ENCODE measurements at regions not wholly inside any gene's neighbourhood (a gene's known extent, or its start where the extent isn't known, plus 50 kb on each side); places are given as distances from the start of the nearest gene placed in this dataset.
A peak's percentile ranks its signal among the peaks of the same experiment; 100 is the strongest.

DNA sequence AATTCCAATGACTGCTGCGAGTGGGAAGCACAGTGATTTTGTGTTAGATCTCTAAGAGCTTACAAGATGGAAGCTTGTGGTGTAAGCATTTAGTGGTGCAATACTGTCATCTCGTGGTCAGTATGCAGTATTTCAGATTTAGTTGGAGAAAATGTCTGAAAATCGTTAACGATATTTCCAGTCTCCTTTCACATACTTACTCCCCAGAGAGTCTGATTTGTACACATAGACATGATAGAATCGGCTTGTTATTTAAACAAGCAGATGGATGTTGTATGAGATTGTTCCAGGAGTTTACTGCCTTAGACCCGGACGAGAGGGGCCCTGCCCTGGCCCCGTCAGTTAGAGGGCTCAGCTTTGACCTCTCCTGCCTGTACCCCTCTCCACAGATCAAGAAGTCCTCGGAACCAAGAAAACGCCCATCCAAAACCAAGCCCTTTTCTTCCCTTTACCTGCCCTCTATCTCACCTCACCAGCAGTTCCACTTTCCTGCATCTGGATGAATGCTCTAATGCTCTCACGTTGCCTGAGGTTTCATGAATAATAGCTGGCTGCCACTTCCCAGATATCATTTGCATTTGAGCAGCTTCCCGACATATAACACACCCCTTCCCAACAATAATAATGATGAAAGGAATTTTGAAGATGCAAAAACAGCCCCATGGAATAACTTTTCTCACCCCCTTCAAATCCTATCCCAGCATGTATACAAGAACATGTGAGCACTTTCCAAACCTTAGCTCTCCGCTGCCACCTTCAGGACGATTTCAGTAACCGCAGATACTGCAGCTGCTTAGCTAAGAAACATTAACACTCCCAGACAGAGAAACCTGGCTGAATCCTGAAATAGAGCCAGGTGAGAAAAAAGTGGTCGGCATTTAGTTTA is 247.3 kb downstream of the LTN1 start:
- peak; percentile 74 for DNase-seq
- Histone ChIP-seq H3K4me1 (no peaks in the 10 kb centered on the region), H3K27me3 (replicated peaks; ENCODE audit: control insufficient read depth, insufficient read depth, low read length) (no peaks in the 10 kb centered on the region), H3K9me3 (no peaks in the 10 kb centered on the region), H3K36me3 (ENCODE audit: control insufficient read depth, insufficient read depth, low read length) (no peaks in the 10 kb centered on the region), H3K4me3 (ENCODE audit: low read depth, low read length) (peak overlapping the region; percentile 24)
- BruUV-seq (replicated peaks), result no TSS peak
- no peaks in the 10 kb centered on the region for H3K36me3 Mint-ChIP-seq (ENCODE audit: insufficient read depth, unreplicated experiment)
- peaks cover 10% of the 10 kb centered on the region for H3K9me3 Mint-ChIP-seq (ENCODE audit: unreplicated experiment)
- no peaks in the 10 kb centered on the region for H3K4me1 Mint-ChIP-seq (ENCODE audit: low read depth, unreplicated experiment)
- TF ChIP-seq, protein P1, sequence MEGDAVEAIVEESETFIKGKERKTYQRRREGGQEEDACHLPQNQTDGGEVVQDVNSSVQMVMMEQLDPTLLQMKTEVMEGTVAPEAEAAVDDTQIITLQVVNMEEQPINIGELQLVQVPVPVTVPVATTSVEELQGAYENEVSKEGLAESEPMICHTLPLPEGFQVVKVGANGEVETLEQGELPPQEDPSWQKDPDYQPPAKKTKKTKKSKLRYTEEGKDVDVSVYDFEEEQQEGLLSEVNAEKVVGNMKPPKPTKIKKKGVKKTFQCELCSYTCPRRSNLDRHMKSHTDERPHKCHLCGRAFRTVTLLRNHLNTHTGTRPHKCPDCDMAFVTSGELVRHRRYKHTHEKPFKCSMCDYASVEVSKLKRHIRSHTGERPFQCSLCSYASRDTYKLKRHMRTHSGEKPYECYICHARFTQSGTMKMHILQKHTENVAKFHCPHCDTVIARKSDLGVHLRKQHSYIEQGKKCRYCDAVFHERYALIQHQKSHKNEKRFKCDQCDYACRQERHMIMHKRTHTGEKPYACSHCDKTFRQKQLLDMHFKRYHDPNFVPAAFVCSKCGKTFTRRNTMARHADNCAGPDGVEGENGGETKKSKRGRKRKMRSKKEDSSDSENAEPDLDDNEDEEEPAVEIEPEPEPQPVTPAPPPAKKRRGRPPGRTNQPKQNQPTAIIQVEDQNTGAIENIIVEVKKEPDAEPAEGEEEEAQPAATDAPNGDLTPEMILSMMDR (IDR thresholded peaks at IDR 0.05; ENCODE audit: insufficient read depth in 1 of 2, low read depth in 1 of 2, low read length in 1 of 2, severe bottlenecking in 1 of 2, unreplicated experiment in 1 of 2), result peak; percentile 76 to 88
- ChIA-PET POLR2A (no interaction called here), CTCF (interaction anchor here (0.6 to 1.9 kb wide), 31 partner anchors 10 to 1596 kb away, joined by 3 to 38 read pairs (median 4); no protein-coding TSS in a partner anchor)
- intact Hi-C loops (cut with micrococcal nuclease; ENCODE audit: unreplicated experiment), result loop anchor here (1.0 to 10.0 kb wide), 9 partner anchors 48 to 1895 kb away; no protein-coding TSS in a partner anchor
- no peak overlapping the region for H3K4me3 Mint-ChIP-seq (ENCODE audit: unreplicated experiment)
- H3K27me3 Mint-ChIP-seq (ENCODE audit: insufficient read depth, unreplicated experiment), result no peaks in the 10 kb centered on the region
- no peak overlapping the region for H3K27ac Mint-ChIP-seq (ENCODE audit: unreplicated experiment)

DNA sequence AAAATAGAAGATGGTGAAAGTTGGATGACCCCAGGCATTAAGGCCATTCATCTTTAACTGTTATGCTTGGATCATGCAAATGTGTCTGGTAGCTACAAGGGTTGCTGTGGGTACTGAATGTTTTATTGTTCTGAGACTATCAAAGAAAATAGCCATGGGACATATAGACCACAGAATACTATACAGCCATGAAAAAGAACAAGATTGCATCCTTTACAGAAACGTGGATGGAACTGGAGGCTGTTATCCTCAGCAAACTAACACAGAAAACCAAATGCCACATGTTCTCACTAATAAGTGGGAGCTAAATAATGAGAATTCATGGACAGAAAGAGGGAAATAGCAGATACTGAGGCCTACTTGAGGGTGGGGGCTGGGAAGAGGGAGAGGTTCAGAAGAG is 249.0 kb downstream of the LTN1 start:
- ChIA-PET POLR2A (no interaction called here), CTCF (no interaction called here)
- no peaks in the 10 kb centered on the region for H3K27me3 ChIP-seq (replicated peaks; ENCODE audit: control insufficient read depth, insufficient read depth, low read length)
- intact Hi-C loops (cut with micrococcal nuclease; ENCODE audit: unreplicated experiment), result loop anchor here (10.0 kb wide), 2 partner anchors 649 to 1039 kb away; no protein-coding TSS in a partner anchor
- no peaks in the 10 kb centered on the region for H3K36me3 ChIP-seq (ENCODE audit: control insufficient read depth, insufficient read depth, low read length)
- peaks cover 10% of the 10 kb centered on the region for H3K9me3 Mint-ChIP-seq (ENCODE audit: unreplicated experiment)
- TF ChIP-seq, protein P1 (IDR thresholded peaks at IDR 0.05; ENCODE audit: insufficient read depth in 1 of 2, low read depth in 1 of 2, low read length in 1 of 2, severe bottlenecking in 1 of 2, unreplicated experiment in 1 of 2), result no peak
- H3K27me3 Mint-ChIP-seq (ENCODE audit: insufficient read depth, unreplicated experiment), result no peaks in the 10 kb centered on the region
- H3K36me3 Mint-ChIP-seq (ENCODE audit: insufficient read depth, unreplicated experiment), result no peaks in the 10 kb centered on the region
- no peak overlapping the region for H3K4me3 ChIP-seq (ENCODE audit: low read depth, low read length)
- DNase-seq, result no peak
- no peaks in the 10 kb centered on the region for H3K4me1 ChIP-seq
- H3K4me1 Mint-ChIP-seq (ENCODE audit: low read depth, unreplicated experiment), result no peaks in the 10 kb centered on the region
- no peak overlapping the region for H3K4me3 Mint-ChIP-seq (ENCODE audit: unreplicated experiment)
- H3K9me3 ChIP-seq, result no peaks in the 10 kb centered on the region
- no peak overlapping the region for H3K27ac Mint-ChIP-seq (ENCODE audit: unreplicated experiment)
- BruUV-seq (replicated peaks), result no TSS peak

DNA sequence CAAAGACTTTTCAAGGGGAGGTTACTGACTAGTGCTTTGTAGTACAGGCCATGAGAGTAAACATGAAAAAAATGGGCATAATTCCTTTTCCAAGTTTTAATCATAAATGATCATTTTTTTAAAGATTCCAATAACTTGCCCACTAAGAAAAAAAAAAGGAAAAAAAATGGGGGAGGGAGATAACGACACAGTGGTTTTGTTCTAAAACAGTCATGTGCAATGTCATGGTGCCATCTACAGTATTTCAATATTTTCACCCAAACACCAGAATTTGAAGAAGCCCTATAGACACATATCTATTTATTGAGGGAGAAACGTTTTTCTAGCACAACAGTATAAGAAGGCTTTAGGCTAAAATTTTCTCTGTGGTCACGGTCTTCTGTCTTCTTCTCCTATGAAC is 250.2 kb downstream of the LTN1 start:
- Mint-ChIP-seq H3K36me3 (ENCODE audit: insufficient read depth, unreplicated experiment) (no peaks in the 10 kb centered on the region), H3K9me3 (ENCODE audit: unreplicated experiment) (peaks cover 10% of the 10 kb centered on the region), H3K4me3 (ENCODE audit: unreplicated experiment) (no peak overlapping the region), H3K27ac (ENCODE audit: unreplicated experiment) (no peak overlapping the region), H3K27me3 (ENCODE audit: insufficient read depth, unreplicated experiment) (no peaks in the 10 kb centered on the region), H3K4me1 (ENCODE audit: low read depth, unreplicated experiment) (no peaks in the 10 kb centered on the region)
- Histone ChIP-seq H3K27me3 (replicated peaks; ENCODE audit: control insufficient read depth, insufficient read depth, low read length) (no peaks in the 10 kb centered on the region), H3K9me3 (no peaks in the 10 kb centered on the region), H3K4me1 (no peaks in the 10 kb centered on the region), H3K36me3 (ENCODE audit: control insufficient read depth, insufficient read depth, low read length) (no peaks in the 10 kb centered on the region), H3K4me3 (ENCODE audit: low read depth, low read length) (no peak overlapping the region)
- intact Hi-C loops (cut with micrococcal nuclease; ENCODE audit: unreplicated experiment), result loop anchor here (10.0 kb wide), 2 partner anchors 648 to 1038 kb away; no protein-coding TSS in a partner anchor
- CTCF ChIA-PET, result interaction anchor here (1.6 kb wide), 1 partner anchor 226 kb away, joined by 5 read pairs; no protein-coding TSS in a partner anchor
- TF ChIP-seq, protein P1 (IDR thresholded peaks at IDR 0.05; ENCODE audit: insufficient read depth in 1 of 2, low read depth in 1 of 2, low read length in 1 of 2, severe bottlenecking in 1 of 2, unreplicated experiment in 1 of 2), result no peak
- no peak for DNase-seq
- POLR2A ChIA-PET, result no interaction called here
- BruUV-seq (replicated peaks), result no TSS peak

Measured in Caco-2 (cell line).